CD4-positive, alpha-beta memory T cell (primary cell): ENCODE measurements at regions not wholly inside any gene's neighbourhood (a gene's known extent, or its start where the extent isn't known, plus 50 kb on each side); places are given as distances from the start of the nearest gene placed in this dataset.
"Not testable (repeated sequence)": the region's sequence is repeated elsewhere in the genome, so short reads cannot be mapped to it uniquely, and the experiment has no call there.

Experiments used
- CTCF ChIA-PET: fragments of 350-600 bp; sonication (Branson Sonifier 250); formaldehyde crosslinking; loops from one replicate; lab custom pipeline; 2021; ENCODE audit warnings: inconsistent platforms; ENCODE audit not compliant: partially characterized antibody; lab: Charles Lee
- POLR2A ChIA-PET: fragments of 350-600 bp; sonication (Branson Sonifier 250); formaldehyde crosslinking; loops from one replicate; lab custom pipeline; 2021; ENCODE audit not compliant: partially characterized antibody; lab: Charles Lee
- DNase-seq, 5 donors: peaks; one replicate each; pipeline versions ENCODE4 v3.0.0 to v3.0.0-alpha.2; 2020 to 2022; ENCODE audit warnings: mixed read lengths in 1 of 5
- H3K27ac ChIP-seq: one replicate; pipeline ENCODE4 v1.7.0; 2013; ENCODE audit warnings: low read depth, low read length
- H3K27me3 ChIP-seq: 2 replicates; pipeline ENCODE4 v1.7.0; 2013; ENCODE audit warnings: mild to moderate bottlenecking, low read length, moderate library complexity; ENCODE audit not compliant: insufficient read depth
- H3K36me3 ChIP-seq: 2 replicates; pipeline ENCODE4 v1.7.0; 2013; ENCODE audit warnings: mild to moderate bottlenecking, low read length, moderate library complexity; ENCODE audit not compliant: insufficient read depth
- H3K4me1 ChIP-seq: 2 replicates; pipeline ENCODE4 v1.7.0; 2013; ENCODE audit warnings: mild to moderate bottlenecking, low read length, moderate library complexity; ENCODE audit not compliant: insufficient read depth
- H3K4me3 ChIP-seq, 2 donors: one replicate each; pipeline ENCODE4 v1.7.0; 2013; ENCODE audit warnings: low read length in 2 of 2, mild to moderate bottlenecking in 1 of 2
- H3K9me3 ChIP-seq, 2 donors: one replicate each; pipeline ENCODE4 v1.7.0; 2013; ENCODE audit warnings: low read length in 2 of 2, control low read depth in 1 of 2; ENCODE audit not compliant: control insufficient read depth in 1 of 2
- H3K27ac Mint-ChIP-seq, 7 donors: one replicate each; pipeline ENCODE4 v1.8.0; 2020 to 2021; ENCODE audit warnings: mixed read lengths in 7 of 7, mild to moderate bottlenecking in 6 of 7, inconsistent platforms in 3 of 7, moderate library complexity in 3 of 7
- H3K27me3 Mint-ChIP-seq, 2 donors: one replicate each; pipeline ENCODE4 v1.8.0; 2020 to 2021; ENCODE audit warnings: mixed read lengths in 2 of 2
- H3K36me3 Mint-ChIP-seq, 2 donors: one replicate each; pipeline ENCODE4 v1.8.0; 2020 to 2021; ENCODE audit warnings: mixed read lengths in 2 of 2, inconsistent platforms in 1 of 2, mild to moderate bottlenecking in 1 of 2
- H3K4me1 Mint-ChIP-seq, 4 donors: one replicate each; pipeline ENCODE4 v1.8.0; 2020 to 2021; ENCODE audit warnings: mixed read lengths in 4 of 4, mild to moderate bottlenecking in 1 of 4
- H3K4me3 Mint-ChIP-seq, 8 donors: one replicate each; pipeline ENCODE4 v1.8.0; 2020 to 2021; ENCODE audit warnings: mixed read lengths in 8 of 8, mild to moderate bottlenecking in 7 of 8, moderate library complexity in 6 of 8, inconsistent platforms in 3 of 8
- H3K9me3 Mint-ChIP-seq, 8 donors: one replicate each; pipeline ENCODE4 v1.8.0; 2020 to 2021; ENCODE audit warnings: mixed read lengths in 8 of 8, mild to moderate bottlenecking in 5 of 8, inconsistent platforms in 3 of 8, moderate library complexity in 1 of 8
- intact Hi-C: fragments of 100-400 bp; cut with micrococcal nuclease; formaldehyde crosslinking; loops from one replicate; pipeline ENCODE4 v1.15.1; 2023

DNA sequence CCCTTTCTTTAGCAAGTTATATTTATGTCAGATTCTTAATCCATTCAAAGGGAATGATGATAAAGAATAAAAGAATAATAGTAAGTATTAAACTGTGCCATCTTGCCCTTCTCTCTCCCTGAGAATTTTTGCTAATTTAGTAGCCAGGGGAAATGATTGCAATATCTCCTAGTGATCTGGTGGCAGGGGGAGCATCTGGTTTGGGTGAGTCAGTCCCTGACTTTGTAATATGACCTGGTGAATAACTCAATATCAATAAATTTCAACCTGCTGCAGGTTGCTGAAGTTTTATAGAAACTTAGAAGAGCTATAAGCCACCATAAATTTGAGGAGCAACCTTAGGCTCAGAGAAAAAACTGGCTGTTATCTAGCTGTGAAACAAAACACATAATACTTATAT is 149.4 kb downstream of the SYT15 start:
- CTCF ChIA-PET, H3K36me3 ChIP-seq, H3K36me3 Mint-ChIP-seq, H3K27ac Mint-ChIP-seq, H3K4me1 Mint-ChIP-seq, DNase-seq, H3K9me3 Mint-ChIP-seq, H3K4me3 ChIP-seq, POLR2A ChIA-PET, H3K4me3 Mint-ChIP-seq, H3K9me3 ChIP-seq, H3K27me3 Mint-ChIP-seq, H3K27ac ChIP-seq, intact Hi-C loops, H3K4me1 ChIP-seq, H3K27me3 ChIP-seq: not testable (repeated sequence)

DNA sequence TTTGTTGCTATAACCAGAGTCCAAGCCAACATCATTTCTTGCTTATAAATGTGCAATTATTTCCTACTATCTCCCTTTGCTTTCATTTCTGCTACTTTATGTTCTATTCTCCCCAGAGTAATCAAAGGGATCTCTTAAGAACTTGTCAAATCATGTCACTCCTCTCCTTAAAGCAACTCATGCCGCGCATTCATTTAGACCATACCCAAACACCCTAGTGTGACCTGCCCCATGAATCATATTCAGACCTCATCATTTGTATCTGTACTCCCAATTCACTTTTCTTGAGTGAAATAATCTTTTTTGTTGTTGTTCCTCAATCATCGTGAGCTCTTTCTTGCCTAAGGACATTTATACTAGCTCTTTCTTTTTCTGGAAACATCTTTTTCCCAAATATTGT is 151.8 kb downstream of the SYT15 start:
- H3K4me1 Mint-ChIP-seq, H3K4me3 ChIP-seq, DNase-seq, H3K4me3 Mint-ChIP-seq, H3K9me3 ChIP-seq, H3K9me3 Mint-ChIP-seq, H3K27ac ChIP-seq, H3K4me1 ChIP-seq, POLR2A ChIA-PET, H3K27me3 Mint-ChIP-seq, H3K36me3 ChIP-seq, H3K36me3 Mint-ChIP-seq, H3K27ac Mint-ChIP-seq, CTCF ChIA-PET, intact Hi-C loops, H3K27me3 ChIP-seq: not testable (repeated sequence)

DNA sequence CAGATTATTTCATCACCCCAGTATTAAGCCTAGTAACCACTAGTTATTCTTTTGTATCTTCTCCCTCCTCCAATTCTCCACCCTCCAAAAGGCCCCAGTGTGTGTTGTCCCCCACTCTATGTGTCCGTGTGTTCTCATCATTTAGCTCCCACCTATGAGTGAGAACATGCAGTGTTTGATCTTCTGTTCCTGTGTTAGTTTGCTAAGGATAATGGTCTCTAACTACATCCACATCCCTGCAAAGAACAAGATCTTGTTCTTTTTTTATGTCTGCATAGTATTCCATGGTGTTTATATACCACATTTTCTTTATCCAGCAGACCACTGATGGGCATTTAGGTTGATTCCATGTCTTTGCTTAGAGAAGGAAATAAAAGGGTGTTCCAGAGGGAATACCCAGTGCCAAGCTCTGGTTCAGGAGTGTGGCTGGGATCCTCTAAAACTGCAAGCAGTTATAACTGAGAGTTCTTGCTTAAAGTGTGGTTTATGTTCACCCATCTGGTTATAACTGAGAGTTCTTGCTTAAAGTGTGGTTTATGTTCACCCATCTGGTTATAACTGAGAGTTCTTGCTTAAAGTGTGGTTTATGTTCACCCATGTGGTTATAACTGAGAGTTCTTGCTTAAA is 154.8 kb downstream of the SYT15 start:
- H3K4me3 Mint-ChIP-seq, H3K27me3 ChIP-seq, H3K4me3 ChIP-seq, H3K9me3 Mint-ChIP-seq, H3K9me3 ChIP-seq, POLR2A ChIA-PET, DNase-seq, H3K27me3 Mint-ChIP-seq, CTCF ChIA-PET, H3K4me1 Mint-ChIP-seq, H3K27ac ChIP-seq, intact Hi-C loops, H3K36me3 Mint-ChIP-seq, H3K36me3 ChIP-seq, H3K4me1 ChIP-seq, H3K27ac Mint-ChIP-seq: not testable (repeated sequence)

DNA sequence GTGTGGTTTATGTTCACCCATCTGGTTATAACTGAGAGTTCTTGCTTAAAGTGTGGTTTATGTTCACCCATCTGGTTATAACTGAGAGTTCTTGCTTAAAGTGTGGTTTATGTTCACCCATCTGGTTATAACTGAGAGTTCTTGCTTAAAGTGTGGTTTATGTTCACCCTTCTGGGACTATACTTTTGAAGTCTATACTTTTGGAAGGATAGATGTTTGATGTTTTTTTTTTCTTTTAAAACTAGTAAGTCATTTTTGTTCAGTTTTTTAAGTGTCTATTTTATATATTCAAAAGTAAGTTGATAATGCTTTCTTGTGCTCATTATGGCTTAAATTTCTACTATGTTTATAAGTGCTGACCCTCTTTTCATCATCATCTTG is 155.3 kb downstream of the SYT15 start:
- POLR2A ChIA-PET, H3K36me3 ChIP-seq, H3K4me1 Mint-ChIP-seq, H3K27me3 Mint-ChIP-seq, H3K36me3 Mint-ChIP-seq, intact Hi-C loops, H3K9me3 ChIP-seq, H3K27ac ChIP-seq, H3K27ac Mint-ChIP-seq, H3K4me1 ChIP-seq, DNase-seq, CTCF ChIA-PET, H3K4me3 Mint-ChIP-seq, H3K4me3 ChIP-seq, H3K9me3 Mint-ChIP-seq, H3K27me3 ChIP-seq: not testable (repeated sequence)

DNA sequence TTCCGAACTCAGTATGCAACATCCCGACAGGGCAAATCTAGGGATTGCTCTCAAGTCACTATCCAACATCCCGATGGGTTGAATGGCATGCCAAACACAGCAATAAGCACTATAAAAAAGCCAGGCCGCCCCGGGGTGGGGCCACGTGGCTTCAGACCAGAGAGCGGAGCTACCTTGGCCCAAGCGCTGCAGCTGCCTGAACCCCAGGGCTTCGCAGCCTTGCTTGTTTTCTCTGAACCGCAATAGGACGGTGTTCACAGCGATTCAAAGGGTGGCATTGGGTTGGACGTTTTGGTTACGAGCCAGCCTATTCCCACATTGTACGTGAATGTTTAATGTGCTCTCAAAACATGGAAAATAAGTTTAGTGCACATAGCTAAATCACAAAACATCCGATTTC is 161.0 kb downstream of the SYT15 start:
- CTCF ChIA-PET, result not testable (repeated sequence)

DNA sequence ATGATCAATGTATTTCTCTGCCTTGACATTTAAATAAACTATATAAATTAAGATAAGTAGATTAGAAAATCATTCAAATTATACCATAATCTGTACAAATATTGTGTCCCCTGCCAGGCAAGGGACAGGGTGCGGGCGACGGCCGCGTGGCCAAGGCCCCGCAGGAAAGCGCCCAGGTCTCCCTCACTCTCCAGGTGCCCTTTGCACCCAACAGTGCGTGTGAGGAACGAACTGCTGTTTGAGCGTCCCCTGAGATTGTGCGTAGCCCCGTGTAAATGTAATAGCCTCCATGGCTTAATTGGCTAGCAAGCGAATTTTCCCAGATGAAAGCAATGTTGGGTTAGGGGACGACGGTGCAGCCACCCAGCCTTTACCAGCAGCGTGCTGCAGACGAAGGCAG is 161.4 kb downstream of the SYT15 start:
- POLR2A ChIA-PET, H3K36me3 ChIP-seq, H3K4me3 Mint-ChIP-seq, H3K4me3 ChIP-seq, H3K27ac ChIP-seq, DNase-seq, H3K9me3 Mint-ChIP-seq, H3K4me1 ChIP-seq, H3K9me3 ChIP-seq, H3K27ac Mint-ChIP-seq, H3K27me3 Mint-ChIP-seq, H3K36me3 Mint-ChIP-seq, H3K27me3 ChIP-seq, H3K4me1 Mint-ChIP-seq, CTCF ChIA-PET, intact Hi-C loops: not testable (repeated sequence)

More for the DNA sequence above, 161.0 kb downstream of the SYT15 start:
- H3K27ac ChIP-seq, H3K36me3 Mint-ChIP-seq, H3K4me1 Mint-ChIP-seq, H3K9me3 ChIP-seq, H3K27me3 Mint-ChIP-seq, H3K9me3 Mint-ChIP-seq, H3K4me3 Mint-ChIP-seq, H3K36me3 ChIP-seq, POLR2A ChIA-PET, H3K4me3 ChIP-seq, DNase-seq, H3K27me3 ChIP-seq, intact Hi-C loops, H3K4me1 ChIP-seq, H3K27ac Mint-ChIP-seq: not testable (repeated sequence)

DNA sequence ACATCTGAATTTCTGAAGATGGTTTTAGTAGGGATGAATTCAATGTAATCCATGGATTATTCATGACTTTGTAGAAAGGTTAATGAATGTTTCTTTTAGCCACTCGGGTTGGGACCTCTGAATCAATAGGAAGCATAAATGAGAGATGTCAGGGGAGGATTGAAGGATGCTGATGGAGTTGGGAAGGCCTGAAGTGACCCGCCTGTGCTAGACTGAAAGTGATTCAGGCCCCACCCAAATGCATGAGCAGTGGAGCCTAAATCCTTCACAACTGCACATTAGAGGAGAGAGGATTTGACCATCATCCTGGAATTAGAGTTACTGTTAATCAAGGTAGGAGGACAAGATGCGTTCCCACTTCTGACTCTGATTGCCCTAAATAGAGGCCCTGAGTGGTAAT is 162.2 kb upstream of the PTPN20 start:
- CTCF ChIA-PET, H3K4me3 Mint-ChIP-seq, H3K9me3 Mint-ChIP-seq, H3K4me3 ChIP-seq, H3K27ac Mint-ChIP-seq, DNase-seq, POLR2A ChIA-PET, intact Hi-C loops, H3K27me3 Mint-ChIP-seq, H3K4me1 Mint-ChIP-seq, H3K4me1 ChIP-seq, H3K36me3 Mint-ChIP-seq, H3K27ac ChIP-seq, H3K27me3 ChIP-seq, H3K36me3 ChIP-seq, H3K9me3 ChIP-seq: not testable (repeated sequence)

DNA sequence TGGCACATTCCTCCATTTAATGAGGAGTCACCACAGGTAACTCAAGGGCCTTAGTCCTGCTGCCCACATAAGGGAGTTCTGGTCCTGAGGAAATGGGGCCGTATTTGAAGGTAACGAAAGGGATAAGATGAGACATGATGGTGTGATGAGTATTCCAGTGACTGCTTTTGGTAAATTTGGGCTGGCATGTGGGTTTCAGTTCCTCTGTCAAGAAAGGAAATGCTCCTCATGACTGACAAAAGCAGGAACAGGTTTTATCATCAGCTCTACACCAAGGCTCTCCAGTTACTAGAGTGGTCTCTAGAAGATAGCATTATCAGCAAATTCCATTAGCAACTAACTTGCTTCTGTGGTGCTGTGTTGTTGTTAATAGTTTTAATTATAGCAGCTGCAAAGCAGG is 161.8 kb upstream of the PTPN20 start:
- POLR2A ChIA-PET, result not testable (repeated sequence)

More for the DNA sequence above, 161.8 kb upstream of the PTPN20 start:
- CTCF ChIA-PET, H3K4me1 ChIP-seq, H3K27me3 Mint-ChIP-seq, H3K9me3 ChIP-seq, H3K27me3 ChIP-seq, H3K36me3 ChIP-seq, H3K27ac ChIP-seq, DNase-seq, H3K27ac Mint-ChIP-seq, H3K4me3 ChIP-seq, H3K4me1 Mint-ChIP-seq, H3K9me3 Mint-ChIP-seq, H3K4me3 Mint-ChIP-seq, H3K36me3 Mint-ChIP-seq, intact Hi-C loops: not testable (repeated sequence)
